Stimulated activated CD4-positive, alpha-beta T cell treated with anti-CD3 and anti-CD28 coated beads, Interleukin-2, amount 100 ng/mL, for 48 hours (primary cell): ENCODE measurements at regions not wholly inside any gene's neighbourhood (a gene's known extent, or its start where the extent isn't known, plus 50 kb on each side); places are given as distances from the start of the nearest gene placed in this dataset.
"Not testable (repeated sequence)": the region's sequence is repeated elsewhere in the genome, so short reads cannot be mapped to it uniquely, and the experiment has no call there.

Experiments
- DNase-seq, 2 donors: peaks; one replicate each; pipeline ENCODE4 v3.0.0-alpha.2; 2020

DNA sequence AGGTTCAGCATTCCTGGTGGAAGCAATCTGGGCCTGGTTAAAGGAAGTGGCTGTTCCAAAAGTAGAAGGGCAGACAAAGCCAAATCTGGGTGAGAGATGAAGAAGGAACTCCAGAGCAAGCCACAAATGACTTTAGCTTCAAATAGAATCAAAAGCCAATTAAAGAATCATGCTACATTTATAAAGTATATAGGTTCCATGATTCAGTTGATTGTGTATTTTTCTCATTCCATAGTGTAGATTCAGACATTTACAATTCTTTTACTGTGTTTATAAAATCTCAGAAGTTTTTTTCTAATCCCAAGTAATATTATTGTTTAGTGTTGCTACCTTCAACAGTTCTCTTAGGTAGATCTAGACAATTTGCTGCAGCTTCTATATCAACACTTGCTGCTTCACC, 262.0 kb downstream of the PLK2 start:
- DNase-seq, result no peak

DNA sequence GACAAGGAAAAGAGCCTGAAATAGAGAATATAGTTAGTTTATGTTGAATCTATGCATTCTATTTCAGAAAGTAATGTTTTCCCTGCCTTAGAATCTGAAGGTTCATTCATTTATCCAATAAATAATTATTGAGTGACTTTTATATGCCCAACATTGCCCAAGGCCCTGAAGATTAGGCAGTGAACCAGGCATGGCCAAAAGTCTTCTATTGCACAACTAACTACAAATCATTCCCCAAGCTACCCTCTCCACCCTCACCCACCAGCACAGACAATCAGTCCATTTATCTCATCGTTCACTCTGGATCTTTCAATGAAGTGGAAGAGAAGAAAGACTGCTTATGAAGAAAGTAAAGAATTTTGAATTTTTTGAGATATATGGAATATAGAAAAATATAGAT, 268.4 kb downstream of the PLK2 start:
- no peak for DNase-seq

DNA sequence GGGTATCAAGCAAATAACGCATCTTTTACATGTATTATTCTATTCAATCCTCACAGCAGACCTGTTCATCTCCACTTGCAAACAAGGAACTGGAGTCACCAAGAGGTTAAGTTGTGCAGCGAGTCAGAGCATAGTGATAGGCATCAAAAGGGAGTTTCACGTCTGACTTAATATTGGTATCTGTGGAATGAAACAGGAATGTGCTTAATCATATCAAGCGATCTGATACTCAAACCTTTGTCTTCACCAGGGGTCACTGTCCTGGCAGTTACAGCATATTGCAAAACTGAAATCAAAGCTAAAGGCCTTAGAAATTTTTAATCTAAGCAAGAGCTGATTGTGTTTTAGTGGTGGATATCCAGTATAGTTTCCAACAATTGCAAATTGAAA, 271.6 kb downstream of the PLK2 start:
- no peak for DNase-seq

DNA sequence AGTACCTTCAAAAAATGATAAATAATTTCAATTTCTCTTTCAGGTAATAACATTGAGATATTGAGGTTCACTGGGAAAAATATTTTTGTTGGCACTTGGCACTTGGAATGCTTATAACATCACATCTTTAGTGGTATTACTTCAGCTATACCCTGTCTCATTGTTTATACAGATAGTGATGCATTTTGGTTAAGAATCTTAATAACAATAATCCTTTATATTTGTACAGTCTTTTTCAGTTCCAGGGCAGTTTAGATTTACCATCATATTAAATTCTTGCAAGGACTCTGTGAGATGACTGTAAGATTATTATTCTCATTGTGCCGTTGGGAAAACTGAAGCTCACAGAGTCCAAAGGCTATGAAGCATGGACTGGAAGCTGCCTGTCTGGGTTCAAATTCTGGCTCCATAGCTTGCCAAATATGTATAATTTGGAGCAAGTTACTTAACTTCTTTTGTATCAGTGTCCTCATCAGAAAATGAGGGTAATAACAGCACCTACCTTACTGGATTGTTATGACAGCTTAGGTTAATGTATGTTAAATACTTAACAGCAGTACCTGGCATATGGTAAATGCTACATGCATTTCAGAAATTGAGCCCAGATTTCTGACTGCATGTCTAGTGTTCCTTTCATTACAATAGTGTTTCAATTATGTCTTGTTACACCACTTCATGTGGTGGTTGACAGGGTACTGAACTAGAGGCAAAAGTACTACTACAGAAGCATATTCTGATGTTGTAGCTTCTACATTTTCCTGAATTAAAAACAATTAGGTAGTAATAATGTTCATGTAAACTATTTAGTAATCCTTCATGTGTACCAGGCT, 272.2 kb downstream of the PLK2 start:
- DNase-seq, result no peak

DNA sequence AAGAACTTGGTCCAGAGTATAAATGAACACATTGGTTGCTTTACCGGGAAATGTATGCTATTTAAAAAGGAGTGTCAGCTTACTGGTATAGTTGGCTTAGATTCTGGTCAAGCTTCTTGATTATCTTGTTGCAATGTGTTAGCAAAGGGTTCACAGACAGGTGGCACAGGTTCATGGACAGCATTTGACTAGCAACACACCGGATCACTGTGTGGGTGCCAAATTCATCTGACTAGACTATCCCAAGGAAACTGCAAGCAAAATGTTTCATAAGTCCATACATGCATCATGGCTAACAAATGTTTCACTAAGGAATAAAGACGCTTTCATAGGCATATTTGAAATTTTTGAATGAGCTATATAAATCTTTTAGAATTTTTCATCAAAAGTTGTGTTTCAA, 274.1 kb downstream of the PLK2 start:
- no peak for DNase-seq

DNA sequence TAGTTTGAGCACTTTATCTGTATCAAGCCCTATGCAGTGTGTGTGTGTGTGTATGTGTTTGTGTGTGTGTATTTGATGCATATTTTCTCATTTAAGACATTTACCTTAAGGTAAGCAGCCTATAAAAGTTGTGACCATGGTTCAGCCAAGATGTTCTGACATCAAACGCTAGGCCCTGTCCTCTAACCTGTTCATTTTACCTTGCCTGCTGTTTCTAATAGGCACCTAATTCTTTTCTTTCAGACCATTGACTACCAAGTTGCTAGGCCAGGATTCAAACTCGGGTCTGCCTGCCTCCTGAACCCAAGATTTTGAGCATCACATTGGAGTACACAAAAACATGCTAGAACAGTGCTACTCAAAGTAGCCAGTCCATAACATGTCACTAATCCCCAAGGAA, 274.5 kb downstream of the PLK2 start:
- no peak for DNase-seq

DNA sequence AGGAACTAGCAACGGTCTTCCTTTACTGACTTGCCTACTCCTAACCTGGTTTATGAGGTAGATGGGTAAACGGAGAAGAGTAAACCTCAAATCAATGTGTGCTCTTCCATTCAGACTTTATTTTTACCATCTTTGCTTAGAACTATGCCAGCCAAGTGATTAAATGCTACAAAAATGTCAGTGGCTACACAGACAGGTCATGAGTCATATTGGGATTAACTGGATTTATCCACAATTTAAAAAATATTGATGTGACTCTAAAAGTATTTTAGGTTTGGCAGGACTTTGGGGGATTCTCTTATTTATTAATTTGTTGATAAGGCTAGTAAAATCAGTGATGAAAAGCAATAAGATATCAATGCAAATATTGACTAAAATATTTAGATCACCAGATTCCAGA, 275.0 kb downstream of the PLK2 start:
- no peak for DNase-seq

DNA sequence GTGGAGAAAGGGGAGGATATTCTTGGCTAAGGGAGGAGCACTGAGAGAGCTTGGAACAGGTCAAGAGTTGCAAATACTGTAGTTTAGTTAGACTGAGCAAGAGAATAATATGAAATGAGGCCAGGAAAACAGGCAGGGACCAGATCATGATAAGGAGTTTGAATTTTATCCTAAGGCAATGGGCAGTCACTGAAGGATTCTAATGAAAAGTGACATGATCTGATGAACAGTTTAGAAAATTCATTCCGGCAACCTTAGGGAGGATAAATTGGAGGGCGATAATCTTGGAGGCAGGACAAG, 276.1 kb downstream of the PLK2 start:
- no peak for DNase-seq

DNA sequence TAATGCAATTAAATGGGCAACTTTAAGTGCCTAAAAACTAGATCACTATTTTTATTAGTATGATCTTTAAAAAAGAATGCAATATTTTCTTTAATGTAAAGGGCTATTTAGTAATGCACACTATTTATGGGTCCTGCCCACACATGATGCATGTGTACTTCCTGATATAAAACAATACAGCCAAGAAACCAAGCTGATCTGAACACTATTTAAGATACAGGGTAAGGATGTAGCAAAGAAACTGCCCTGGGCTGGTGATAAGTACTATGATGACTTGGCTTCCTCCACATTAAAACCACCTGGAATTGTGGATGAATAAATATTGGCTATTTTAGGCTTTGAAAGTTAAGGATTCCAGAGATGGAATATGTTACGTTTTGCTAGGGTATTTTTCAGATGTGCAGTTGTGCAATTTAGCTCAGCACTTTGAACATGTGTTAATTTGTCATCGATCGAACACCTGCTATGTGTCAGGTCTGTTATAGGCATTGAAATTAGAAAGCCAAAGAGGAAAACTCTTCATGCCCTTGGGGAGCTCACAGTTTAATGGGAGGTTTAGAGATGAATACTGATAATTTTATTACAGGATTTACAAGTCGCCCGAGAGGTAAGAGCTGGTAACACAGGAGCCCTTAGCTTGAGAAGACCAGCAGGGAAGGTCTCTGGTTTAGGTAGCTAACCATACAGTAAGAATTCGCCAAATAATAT, 276.7 kb downstream of the PLK2 start:
- no peak for DNase-seq

DNA sequence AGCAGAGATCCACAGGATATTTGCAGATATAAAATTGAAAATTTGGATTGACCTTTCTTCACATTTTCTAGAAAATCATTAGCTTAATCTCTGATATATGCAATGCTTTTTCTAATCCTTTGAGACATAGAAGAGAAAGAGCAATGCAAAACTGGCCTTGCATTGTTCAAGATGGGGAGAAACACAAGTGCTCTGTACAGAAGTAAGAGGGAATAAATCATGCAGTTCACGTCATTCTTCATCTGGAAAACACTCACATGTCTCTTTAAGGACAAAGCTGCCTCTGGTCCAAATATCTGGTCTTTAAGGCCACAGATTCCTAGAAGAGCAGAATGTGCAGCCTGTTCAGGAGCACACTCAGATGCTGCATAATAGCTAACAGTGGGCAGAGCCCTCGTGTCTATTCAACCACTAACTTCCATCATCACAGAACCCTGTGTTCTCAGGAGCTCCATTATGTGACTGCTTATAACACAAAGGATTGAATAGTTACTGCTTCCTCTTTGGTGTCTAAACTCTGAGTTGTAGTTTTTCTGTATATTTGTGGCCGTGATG, 277.5 kb downstream of the PLK2 start:
- no peak for DNase-seq

DNA sequence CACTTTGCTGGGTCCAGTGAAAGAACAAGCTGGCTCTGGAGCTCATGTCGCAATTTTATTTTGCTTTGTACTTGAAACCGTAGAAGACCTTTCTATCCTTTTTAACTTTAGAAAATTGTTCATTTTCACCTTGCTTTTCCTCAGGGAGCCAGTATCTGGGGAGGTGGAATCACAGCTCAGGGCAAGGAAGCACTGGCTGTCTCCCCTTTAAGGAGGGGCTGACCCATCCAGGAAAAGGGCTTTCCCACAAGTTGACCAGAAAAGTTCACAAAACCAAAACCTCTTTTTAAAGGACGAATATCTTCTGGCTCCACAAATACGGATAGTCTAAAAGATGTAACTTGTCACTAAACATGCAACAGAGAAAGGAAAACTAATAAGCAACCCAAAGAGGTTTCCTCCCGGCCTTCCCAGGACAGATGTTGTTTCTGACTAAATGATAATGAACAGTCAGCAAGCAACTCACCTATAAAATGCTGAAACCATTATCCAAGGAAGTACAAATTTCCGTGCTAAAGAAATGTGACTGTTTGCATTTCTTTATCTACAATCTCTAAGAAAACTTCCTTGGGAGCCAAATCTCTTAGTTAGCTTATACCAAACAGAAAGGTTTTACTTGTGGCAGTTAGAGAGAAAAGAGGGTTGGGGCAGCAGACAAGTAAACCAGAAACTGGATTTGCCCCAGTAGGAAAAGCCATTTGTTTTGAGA, 278.2 kb downstream of the PLK2 start:
- no peak for DNase-seq

DNA sequence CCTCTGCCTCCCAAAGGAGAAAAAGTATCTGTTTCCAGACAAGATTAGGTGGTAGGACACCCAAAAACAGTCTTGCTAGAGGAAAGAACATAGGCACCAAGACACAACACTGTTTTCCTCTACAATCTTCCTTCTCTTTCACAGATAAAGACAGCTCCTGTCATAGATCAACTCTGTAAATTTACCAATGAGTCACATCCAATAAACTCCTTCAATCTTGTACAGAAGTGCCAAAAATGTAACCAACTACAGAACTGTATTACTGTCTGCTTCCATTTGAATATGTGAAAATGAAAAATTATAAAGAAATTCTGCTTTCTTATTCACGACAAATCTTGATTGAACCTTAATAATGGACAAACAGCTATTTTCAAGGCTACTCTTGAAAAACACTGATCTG, 286.9 kb downstream of the PLK2 start:
- DNase-seq, result no peak

DNA sequence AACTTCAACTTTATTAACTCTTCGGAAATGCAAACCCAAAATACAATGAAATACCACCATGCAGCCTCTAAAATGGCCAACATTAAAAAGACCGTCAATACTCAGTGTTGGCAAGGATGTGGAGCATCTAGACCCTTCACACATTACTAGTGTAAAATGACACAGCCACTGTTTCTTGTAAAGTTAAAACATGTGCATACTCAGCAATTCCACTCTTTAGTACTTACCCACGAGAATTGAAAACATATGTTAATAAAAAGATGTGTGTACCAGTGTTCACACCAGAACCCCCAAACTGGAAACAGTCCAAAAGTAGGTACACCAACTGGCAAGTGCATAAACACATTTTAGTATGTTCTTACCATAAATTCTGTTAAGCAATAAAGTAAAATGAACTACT, 294.7 kb downstream of the PLK2 start:
- DNase-seq, result no peak

DNA sequence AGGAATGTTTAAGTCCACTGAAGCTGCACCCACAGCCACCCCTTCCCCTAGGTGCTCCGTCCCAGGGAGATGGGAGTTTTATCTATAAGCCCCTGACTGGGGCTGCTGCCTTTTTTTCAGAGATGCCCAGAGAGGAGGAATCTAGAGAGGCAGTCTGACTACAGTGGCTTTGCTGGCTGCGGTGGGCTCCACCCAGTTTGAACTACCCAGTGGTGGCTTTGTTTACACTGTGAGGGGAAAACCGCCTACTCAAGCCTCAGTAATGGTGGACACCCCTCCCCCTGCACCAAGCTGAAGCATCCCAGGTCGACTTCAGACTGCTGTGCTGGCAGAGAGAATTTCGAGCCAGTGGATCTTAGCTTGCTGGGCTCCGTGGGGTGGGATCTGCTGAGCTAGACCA, 298.0 kb downstream of the PLK2 start:
- not testable (repeated sequence) for DNase-seq

DNA sequence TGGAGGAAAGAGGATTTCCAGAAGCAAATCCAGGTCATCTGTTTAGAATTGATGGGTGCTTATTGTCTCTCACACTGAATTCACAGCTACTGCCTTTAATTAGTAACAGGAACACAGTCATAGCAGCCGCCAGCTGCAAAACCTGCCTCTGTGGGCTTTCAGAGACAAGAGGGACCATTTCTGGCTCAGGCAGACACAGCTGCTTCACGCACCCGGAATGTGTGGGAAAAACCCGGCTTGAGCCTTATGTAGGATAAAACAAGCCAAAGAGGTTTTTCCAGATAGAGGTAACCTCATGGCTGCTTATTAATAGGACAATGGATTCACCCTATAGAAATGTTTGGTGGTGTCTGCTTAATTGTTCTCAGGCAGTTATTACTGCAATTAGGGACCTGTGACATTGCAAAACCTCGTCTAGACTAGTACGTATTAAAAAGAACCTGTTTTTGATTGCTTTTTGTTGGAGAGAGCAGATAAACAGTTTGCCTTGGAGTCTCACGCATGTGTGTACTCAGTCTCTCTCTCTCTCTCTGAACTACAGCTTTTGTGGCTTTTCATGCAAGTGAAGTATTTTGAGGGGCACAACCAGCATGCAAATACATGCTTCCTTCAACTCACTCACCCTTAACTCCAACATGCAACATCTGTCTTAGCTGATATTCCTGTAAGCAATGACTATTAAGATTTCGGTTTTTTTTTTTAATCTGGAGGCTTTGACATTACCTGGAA, 302.7 kb downstream of the PLK2 start:
- no peak for DNase-seq

DNA sequence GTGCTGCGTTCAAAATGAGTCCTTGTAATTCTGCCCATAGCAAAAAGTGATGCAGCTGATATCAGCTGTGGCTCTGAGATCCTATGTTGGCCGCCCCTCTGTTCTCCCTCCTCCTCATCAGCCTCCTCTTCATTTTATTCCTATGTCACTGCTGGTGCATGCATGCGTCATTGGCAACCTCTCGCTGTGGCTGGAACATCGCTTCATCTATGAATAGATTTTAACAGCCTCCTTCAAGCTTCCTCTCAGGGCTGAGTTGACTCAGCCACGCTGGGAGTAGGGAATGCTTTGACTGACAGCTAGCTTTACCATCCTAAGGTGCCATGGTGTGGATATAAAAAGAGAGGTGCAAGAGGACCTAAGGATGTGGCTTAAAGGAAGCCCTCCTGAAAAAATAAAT, 303.5 kb downstream of the PLK2 start:
- DNase-seq, result no peak

DNA sequence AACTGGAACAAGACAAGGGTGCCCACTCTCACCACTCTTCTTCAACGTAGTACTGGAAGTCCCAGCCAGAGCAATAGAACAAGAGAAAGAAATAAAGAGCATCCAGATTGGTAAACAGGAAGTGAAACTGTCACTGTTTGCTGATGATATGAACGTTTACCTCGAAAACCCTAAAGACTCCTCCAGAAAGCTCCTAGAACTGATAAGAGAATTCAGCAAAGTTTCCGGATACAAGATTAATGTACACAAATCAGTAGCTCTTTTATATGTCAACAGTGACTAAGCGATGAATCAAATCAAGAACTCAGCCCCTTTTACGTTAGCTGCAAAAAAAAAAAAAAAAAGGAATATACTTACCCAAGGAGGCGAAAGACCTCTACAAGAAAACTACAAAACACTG, 306.6 kb downstream of the PLK2 start:
- no peak for DNase-seq

DNA sequence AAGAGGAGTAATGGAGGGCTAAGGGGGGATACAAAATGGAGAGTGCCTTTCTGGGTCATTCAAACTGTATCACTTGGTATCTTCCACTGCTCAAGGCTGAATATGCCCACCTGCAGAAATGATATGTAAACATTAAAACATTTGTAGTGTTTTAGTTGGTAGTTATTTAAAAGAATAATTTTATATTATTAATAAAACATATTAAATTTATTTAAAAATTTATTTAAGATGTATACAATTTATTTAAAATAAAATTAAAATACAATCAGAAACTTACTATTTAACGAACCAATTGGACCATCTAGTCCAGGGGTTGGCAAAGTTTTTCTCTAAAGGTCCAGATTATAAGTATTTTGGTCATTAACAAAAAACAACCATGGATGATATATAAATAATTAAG, 308.5 kb downstream of the PLK2 start:
- no peak for DNase-seq

DNA sequence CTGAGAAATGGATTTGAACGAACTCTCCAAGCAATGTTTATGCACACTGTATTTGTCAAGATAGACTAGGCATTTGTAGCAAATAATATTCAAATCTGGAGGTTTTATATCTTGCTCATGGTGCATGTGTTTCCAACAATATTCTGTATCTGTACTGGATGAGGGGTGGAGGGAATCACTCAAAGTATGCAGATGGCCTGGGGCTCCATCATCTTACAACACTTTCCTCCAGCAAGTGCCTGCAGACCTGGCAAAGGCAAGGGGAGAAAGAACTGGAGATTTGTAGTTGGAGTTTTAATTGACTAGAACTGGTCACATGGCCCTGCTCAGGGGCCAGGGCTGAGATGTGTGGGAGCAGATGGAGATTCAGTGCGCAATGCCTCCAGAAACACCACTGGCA, 309.0 kb downstream of the PLK2 start:
- DNase-seq, result no peak

DNA sequence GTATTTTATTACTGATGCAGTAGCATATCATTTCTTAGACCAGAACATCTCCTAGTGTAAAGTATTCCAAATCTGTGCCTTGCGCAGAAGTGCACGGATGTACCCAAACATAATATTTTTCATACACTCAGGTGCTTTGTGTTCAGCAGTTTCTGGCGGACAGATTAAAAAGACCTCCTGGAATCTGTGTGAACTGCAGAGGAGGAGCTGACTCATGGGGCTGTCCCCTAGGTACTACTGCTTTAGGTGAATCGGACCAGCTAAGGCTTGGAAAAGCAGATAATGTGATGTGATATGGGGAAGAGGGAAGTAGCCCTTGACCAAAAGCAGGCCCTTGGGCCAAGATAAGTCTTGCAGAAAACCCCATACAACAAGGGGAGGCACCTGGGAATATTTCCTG, 310.1 kb downstream of the PLK2 start:
- DNase-seq, result no peak

DNA sequence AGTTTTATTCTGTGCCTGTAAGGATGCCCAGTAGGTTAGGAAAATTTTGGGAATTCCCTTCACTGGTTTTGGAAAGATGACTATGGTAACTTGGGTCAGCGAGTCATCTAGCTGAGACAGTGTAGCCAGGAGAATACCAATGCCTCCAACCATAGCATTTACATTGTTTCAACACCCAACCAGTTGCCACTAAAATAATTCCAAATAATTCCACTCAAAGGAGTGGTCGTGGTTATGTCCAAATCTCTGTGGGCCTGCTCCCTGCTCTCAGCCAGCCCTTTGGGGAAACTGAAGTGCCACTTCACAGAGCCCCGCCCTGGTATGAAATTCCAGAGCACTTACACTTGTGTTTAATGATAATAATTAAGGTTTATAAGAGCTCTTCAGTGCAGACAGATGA, 310.5 kb downstream of the PLK2 start:
- no peak for DNase-seq

DNA sequence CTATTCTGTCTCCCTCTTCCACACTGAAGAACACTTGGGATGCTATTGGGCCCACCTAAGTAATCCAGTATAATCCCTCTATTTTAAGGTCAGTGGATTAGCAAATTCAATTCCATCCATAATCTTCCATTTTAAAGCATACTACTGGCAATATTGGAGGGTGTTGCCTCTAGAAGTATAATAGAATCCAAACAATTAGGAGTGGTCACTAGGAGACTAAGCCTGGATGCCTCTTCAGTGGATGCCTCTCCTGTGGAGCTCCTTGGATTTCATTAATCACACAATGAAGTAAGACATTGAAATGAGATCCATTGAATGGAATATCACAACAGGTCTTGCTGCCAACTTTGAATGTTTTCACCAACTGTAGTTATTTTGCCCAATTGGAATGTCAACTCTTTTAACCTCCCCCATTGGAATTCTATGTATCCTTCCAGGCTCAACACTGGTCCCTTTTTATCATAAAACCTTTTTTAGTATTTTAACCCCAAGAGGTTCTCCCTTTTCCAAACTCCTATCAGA, 311.6 kb downstream of the PLK2 start:
- DNase-seq, result no peak

DNA sequence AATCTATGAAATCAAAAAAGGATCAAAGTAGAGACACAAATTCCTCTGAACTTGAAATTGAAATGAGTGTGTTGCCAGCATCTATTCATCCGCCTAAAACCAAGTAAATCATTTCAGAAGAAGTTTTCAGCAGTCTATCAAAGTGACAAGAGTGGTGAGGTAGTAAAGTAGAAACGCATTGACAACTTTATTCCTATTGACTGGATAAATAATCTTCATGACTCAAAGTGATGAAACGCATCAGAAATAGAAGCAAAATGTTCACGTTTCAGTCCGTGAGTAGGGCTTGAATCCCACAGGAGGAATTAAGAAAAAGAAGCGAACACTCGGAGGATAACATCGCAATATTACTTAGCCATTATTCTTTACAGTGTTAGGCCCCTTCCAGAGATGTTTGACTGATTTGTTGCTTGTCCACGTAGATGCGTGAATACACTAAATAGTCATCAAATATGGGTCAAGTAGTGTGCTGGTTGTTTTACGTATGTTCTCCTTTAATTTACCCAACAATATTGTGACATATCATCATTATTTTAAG, 314.4 kb downstream of the PLK2 start:
- DNase-seq, result no peak
